NB4 (cell line): ENCODE measurements at regions not wholly inside any gene's neighbourhood (a gene's known extent, or its start where the extent isn't known, plus 50 kb on each side); places are given as distances from the start of the nearest gene placed in this dataset.

Source experiments
- DNase-seq: peaks from one replicate; pipeline ENCODE4 v3.0.0; 2010; ENCODE audit warnings: low read depth
- H3K4me3 ChIP-seq: one replicate; pipeline ENCODE4 v1.5.1; 2011; ENCODE audit warnings: mild to moderate bottlenecking, low read depth, low read length, moderate library complexity
- MYC ChIP-seq: IDR thresholded peaks from 2 replicates; pipeline ENCODE4 v1.6.1; 2011; ENCODE audit warnings: low read depth, low read length
- POLR2A ChIP-seq: IDR thresholded peaks from 2 replicates; pipeline ENCODE4 v1.6.1; 2011; ENCODE audit warnings: mild to moderate bottlenecking; ENCODE audit not compliant: insufficient read length; ENCODE audit errors: extremely low read depth
- TF ChIP-seq, protein P1 (sequence below): IDR thresholded peaks from 2 replicates; pipeline ENCODE4 v1.6.1; 2011; ENCODE audit warnings: low read depth, low read length
- TF ChIP-seq, protein P2 (sequence below): IDR thresholded peaks from one replicate; pipeline ENCODE4 v1.5.1; 2012; ENCODE audit warnings: low read depth, low read length

DNA sequence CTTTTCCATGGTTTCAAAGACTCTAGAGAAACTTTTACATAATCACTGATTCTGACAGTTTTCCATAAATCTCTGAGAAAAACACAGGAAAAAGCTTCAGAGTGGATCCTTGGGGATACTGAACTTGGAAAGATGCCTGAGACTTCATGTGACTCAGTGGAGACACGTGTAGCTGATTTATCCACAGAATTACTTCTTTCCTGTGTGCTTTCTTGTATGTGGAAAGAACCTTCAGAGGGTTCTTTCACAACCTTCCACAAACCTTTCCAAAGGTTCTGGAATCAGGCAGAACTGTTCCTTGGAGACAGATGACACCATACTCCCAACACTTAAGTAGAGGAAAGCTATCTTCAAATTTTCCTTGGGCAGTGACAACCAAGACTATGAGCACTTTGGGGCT is 207.2 kb downstream of the RND3 start:
- TF ChIP-seq MYC (no peak), POLR2A (no peak)
- TF ChIP-seq, protein P1, sequence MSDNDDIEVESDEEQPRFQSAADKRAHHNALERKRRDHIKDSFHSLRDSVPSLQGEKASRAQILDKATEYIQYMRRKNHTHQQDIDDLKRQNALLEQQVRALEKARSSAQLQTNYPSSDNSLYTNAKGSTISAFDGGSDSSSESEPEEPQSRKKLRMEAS: no peak
- TF ChIP-seq, protein P2, sequence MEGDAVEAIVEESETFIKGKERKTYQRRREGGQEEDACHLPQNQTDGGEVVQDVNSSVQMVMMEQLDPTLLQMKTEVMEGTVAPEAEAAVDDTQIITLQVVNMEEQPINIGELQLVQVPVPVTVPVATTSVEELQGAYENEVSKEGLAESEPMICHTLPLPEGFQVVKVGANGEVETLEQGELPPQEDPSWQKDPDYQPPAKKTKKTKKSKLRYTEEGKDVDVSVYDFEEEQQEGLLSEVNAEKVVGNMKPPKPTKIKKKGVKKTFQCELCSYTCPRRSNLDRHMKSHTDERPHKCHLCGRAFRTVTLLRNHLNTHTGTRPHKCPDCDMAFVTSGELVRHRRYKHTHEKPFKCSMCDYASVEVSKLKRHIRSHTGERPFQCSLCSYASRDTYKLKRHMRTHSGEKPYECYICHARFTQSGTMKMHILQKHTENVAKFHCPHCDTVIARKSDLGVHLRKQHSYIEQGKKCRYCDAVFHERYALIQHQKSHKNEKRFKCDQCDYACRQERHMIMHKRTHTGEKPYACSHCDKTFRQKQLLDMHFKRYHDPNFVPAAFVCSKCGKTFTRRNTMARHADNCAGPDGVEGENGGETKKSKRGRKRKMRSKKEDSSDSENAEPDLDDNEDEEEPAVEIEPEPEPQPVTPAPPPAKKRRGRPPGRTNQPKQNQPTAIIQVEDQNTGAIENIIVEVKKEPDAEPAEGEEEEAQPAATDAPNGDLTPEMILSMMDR: no peak
- no peak for DNase-seq
- no peak overlapping the region for H3K4me3 ChIP-seq

DNA sequence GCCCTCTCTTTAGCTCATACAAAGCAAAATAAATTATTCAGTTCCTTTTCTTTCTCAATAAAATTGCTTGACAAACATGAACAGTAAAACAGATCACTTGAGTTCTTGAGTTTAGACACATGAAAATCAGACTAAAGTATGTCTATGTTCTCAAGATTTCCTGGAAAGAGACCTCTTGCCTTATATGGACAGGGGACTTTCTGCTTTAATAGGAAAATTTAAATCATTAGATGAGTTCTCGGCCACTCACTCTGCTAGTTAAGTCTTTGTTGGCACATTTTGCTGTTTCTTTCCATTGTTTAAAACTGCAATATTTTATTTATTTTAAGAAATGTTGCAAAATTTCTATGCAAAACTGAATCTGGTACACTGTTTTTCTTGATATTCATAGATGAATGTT is 207.8 kb downstream of the RND3 start:
- TF ChIP-seq POLR2A: no peak
- TF ChIP-seq, protein P1: no peak
- TF ChIP-seq MYC: no peak
- TF ChIP-seq, protein P2: no peak

DNA sequence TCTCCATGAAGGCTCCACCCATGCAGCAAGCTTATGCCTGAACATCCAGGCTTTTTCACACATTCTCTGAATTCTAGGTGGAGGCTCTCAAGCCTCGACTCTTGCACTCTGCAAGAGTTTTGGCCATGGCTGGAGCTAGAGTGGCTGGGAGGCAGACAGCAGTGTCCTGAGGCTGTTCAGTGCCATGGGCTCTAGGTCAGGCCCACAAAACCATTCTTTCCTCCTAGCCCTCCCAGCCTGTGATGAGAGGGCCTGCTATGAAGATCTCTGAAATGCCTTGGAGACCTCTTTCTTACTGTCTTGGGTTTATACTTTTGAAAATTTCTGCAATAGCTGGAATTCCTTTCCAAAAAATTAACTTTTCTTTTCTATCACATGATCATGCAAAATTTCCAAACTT is 210.7 kb downstream of the RND3 start:
- TF ChIP-seq, protein P2: no peak
- TF ChIP-seq MYC: no peak
- no peak for DNase-seq

More for the DNA sequence above, 207.8 kb downstream of the RND3 start:
- no peak overlapping the region for H3K4me3 ChIP-seq
- DNase-seq: no peak

DNA sequence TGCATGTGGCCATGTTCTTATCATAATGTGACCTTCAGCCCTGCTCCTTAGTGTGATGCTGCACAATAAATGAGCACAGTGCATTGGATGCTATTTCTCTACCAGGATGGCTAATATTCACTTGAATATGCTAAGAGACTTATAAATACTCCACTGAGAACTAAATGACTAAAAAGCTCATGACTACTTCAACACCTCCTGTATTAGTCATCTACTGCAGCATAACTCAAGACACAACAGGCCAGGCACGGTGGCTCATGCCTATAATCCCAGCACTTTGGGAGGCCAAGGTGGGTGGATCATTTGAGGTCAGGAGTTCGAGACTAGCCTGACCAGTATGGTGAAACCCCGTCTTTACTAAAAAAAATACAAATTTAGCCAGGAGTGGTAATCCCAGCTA is 213.4 kb downstream of the RND3 start:
- TF ChIP-seq, protein P1: no peak
- TF ChIP-seq POLR2A: no peak
- no peak overlapping the region for H3K4me3 ChIP-seq
- DNase-seq: no peak

More for the DNA sequence above, 210.7 kb downstream of the RND3 start:
- H3K4me3 ChIP-seq: no peak overlapping the region

DNA sequence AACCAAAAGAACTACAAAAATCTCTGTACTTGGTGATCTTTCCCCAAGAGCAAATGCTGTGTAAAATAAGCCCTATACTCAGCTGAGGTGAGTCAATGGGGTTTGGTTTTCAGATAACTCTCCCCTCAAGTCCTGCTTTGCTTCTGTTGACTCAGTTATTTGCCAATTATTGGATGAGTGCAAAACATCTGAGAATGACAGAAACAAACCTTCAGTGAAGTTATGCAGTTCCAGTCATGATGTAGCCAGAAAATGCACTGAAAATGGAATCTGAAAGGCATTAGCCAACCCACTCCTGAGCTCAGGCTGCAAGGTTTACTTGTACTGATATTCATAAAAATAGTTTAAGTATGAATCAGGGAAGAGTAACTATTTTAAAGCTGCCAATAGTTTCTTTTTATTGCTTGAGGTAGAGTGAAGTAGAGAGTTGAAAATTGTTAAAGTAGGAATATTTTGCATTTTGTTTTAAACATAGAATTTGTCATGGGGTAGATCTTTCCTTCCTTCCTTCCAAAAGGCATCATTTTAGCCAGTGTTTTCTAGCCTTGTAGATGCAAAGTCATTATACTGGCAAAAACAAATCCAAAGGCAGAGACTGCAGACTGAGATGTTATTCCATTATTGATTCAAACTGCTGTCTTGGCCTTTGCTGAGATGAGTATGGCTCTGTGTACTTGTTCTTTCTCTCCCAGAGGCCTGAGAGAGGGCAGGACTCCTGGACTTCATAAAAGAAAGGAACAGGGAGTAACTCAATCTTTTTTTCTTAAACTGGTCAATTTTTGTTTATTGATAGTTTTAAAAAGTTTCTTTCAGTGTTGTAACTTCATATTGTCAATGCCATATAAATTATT is 215.3 kb downstream of the RND3 start:
- no peak overlapping the region for H3K4me3 ChIP-seq
- no peak for DNase-seq
- TF ChIP-seq, protein P2: no peak
- TF ChIP-seq POLR2A (no peak), MYC (no peak)
- TF ChIP-seq, protein P1: no peak

DNA sequence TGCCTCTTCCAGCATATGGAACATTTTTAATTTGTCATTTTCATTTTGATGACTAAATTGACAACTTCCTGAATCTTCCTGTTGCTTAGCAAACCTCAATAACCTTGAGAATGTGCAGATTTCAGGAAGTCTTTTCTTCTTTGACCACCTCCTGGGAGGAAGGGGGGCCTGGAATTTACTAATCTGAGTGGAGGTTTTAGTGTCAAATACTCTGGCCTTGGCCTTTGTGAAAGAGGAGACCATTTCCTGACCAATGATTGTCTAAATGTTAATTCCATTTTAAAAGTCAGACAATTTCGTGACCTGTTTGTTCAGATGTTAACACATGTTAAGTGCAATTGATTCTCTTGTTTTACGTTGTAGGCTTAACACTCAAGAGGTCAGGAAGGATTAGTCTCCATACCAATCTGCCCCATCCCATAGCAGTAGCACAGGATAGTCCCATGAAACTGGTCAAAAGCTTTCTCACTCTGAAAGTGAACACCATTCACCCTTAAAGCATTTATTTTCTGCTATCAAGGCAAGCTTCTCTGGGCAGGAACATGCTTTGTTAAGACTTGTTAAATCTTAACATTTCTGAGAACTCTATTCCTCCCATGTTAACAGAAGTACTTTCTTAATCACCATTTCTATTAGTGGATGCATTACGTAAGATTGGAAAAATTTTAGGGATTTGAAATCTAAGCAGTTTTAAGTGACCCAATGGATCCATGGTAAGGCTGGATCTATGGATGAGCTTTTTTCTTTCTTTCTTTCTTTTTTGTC is 219.6 kb downstream of the RND3 start:
- DNase-seq: no peak
- H3K4me3 ChIP-seq: no peak overlapping the region
- TF ChIP-seq POLR2A: no peak
- TF ChIP-seq, protein P2: no peak
- no peak for TF ChIP-seq MYC
- TF ChIP-seq, protein P1: no peak
